GM12864 (cell line): ENCODE measurements at regions not wholly inside any gene's neighbourhood (a gene's known extent, or its start where the extent isn't known, plus 50 kb on each side); places are given as distances from the start of the nearest gene placed in this dataset.

Experiments
- DNase-seq: peaks from one replicate; pipeline ENCODE4 v3.0.0-alpha.2; 2011; ENCODE audit warnings: low read depth
- H3K4me3 ChIP-seq: 2 replicates; pipeline ENCODE4 v1.5.1; 2011; ENCODE audit warnings: mild to moderate bottlenecking, low read depth, low read length, control low read depth
- CTCF ChIP-seq: IDR thresholded peaks from 2 replicates; pipeline ENCODE4 v1.5.1; 2011; ENCODE audit warnings: low read depth, mild to moderate bottlenecking, moderate library complexity, low read length, control low read depth, inconsistent platforms; ENCODE audit errors: missing control alignments

GRCh38 chr6:23566418-23566817 is 559.6 kb upstream of the NRSN1 start:
- no peak overlapping the region for H3K4me3 ChIP-seq
- DNase-seq: no peak
- no peak for TF ChIP-seq CTCF

GRCh38 chr6:23568292-23568691 is 557.7 kb upstream of the NRSN1 start:
- H3K4me3 ChIP-seq: no peak overlapping the region
- no peak for DNase-seq
- TF ChIP-seq CTCF: no peak

GRCh38 chr6:23584134-23584763 is 541.8 kb upstream of the NRSN1 start:
- no peak overlapping the region for H3K4me3 ChIP-seq
- DNase-seq: no peak
- no peak for TF ChIP-seq CTCF

- no peak for DNase-seq
- no peak for TF ChIP-seq CTCF
- H3K4me3 ChIP-seq: no peak overlapping the region
Measured at GRCh38 chr6:23587582-23587981, 538.4 kb upstream of the NRSN1 start.

GRCh38 chr6:23589811-23590210 is 536.2 kb upstream of the NRSN1 start:
- no peak for TF ChIP-seq CTCF
- no peak overlapping the region for H3K4me3 ChIP-seq
- DNase-seq: no peak

- no peak for TF ChIP-seq CTCF
- no peak for DNase-seq
- H3K4me3 ChIP-seq: no peak overlapping the region
Measured at GRCh38 chr6:23590498-23591126, 535.4 kb upstream of the NRSN1 start.

- DNase-seq: no peak
- no peak for TF ChIP-seq CTCF
- no peak overlapping the region for H3K4me3 ChIP-seq
Measured at GRCh38 chr6:23591761-23592160, 534.3 kb upstream of the NRSN1 start.
